Activated CD8-positive, alpha-beta T cell treated with anti-CD3 and anti-CD28 coated beads for 36 hours (primary cell): ENCODE measurements at regions not wholly inside any gene's neighbourhood (a gene's known extent, or its start where the extent isn't known, plus 50 kb on each side); places are given as distances from the start of the nearest gene placed in this dataset.
"Not testable (repeated sequence)": the region's sequence is repeated elsewhere in the genome, so short reads cannot be mapped to it uniquely, and the experiment has no call there.

ENCODE experiments used
- ATAC-seq: fragments of 200-7000 bp; cut with Tn5 transposase; one replicate; pipeline ENCODE4 v1.10.0; 2021; ENCODE audit warnings: mild to moderate bottlenecking, moderate library complexity
- CTCF ChIA-PET: fragments of 350-600 bp; sonication (Branson Sonifier 250); formaldehyde crosslinking; loops from one replicate; lab custom pipeline; 2021; ENCODE audit warnings: antibody characterized with exemption; lab: Charles Lee
- POLR2A ChIA-PET: fragments of 350-600 bp; sonication (Branson Sonifier 250); formaldehyde crosslinking; loops from one replicate; lab custom pipeline; 2021; ENCODE audit warnings: antibody characterized with exemption; lab: Charles Lee
- DNase-seq: peaks from one replicate; pipeline ENCODE4 v3.0.0-alpha.2; 2020
- H3K27ac Mint-ChIP-seq: one replicate; pipeline ENCODE4 v1.8.0; 2021; ENCODE audit warnings: mild to moderate bottlenecking, mixed read lengths
- H3K27me3 Mint-ChIP-seq: one replicate; pipeline ENCODE4 v1.8.0; 2021; ENCODE audit warnings: mixed read lengths
- H3K36me3 Mint-ChIP-seq: one replicate; pipeline ENCODE4 v1.8.0; 2021; ENCODE audit warnings: low read depth, mixed read lengths
- H3K4me1 Mint-ChIP-seq: one replicate; pipeline ENCODE4 v1.8.0; 2021; ENCODE audit warnings: low read depth, mixed read lengths
- H3K4me3 Mint-ChIP-seq: one replicate; pipeline ENCODE4 v1.8.0; 2021; ENCODE audit warnings: mild to moderate bottlenecking, moderate library complexity, mixed read lengths
- H3K9me3 Mint-ChIP-seq: one replicate; pipeline ENCODE4 v1.8.0; 2021; ENCODE audit warnings: mixed read lengths
- CTCF ChIP-seq: fragments of 200-600 bp; IDR thresholded peaks from one replicate; pipeline ENCODE4 v1.8.0; 2022; ENCODE audit warnings: antibody characterized with exemption, mild to moderate bottlenecking
- intact Hi-C: fragments of 100-400 bp; cut with micrococcal nuclease; formaldehyde crosslinking; loops from one replicate; pipeline ENCODE4 v1.10.0; 2022

DNA sequence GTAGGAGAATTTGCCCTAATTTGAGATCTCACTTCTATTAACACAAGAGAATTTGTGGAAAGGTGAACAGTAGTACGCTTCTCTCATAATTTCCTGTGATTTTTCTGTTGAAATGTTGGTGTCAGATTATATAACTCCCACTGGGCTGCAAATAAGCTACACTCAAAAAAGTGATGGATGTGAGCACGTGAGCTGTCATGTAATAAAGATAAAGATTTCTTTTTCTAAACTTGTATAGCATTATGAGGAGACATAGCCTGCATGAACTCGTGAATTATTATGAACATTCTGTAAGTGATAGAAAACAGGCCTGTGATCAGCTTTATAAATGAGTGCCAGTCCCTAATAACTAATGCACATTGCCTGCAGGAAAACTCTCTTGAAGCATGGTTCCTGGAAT lies 356.6 kb upstream of the ACTRT1 start:
- no peak for DNase-seq

DNA sequence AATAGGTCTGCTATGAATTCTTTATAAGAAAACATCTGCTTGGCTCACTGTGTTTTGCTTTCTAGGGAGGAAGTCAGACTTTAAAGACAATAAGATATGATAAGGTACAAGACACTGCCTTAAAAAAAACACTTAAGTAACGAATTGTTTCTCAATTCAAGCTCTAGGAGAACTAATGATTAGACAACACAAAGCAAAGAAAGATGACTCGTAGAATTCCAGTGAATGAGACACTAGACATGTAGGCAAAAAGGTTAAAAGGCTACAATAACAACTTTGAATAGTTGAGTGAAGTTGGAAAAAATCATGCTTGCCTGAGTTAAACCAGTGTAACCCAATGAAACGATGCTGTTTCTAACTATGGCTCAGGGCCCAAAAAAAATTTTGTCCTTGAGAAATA lies 344.4 kb upstream of the ACTRT1 start:
- intact Hi-C loops: no loop called here
- Mint-ChIP-seq H3K36me3 (no peaks in the 10 kb centered on the region), H3K27ac (no peak overlapping the region), H3K4me1 (no peaks in the 10 kb centered on the region), H3K27me3 (no peaks in the 10 kb centered on the region), H3K9me3 (no peaks in the 10 kb centered on the region), H3K4me3 (no peak overlapping the region)
- TF ChIP-seq CTCF: no peak
- ATAC-seq (no peak), DNase-seq (no peak)
- CTCF ChIA-PET: no interaction called here
- POLR2A ChIA-PET: no interaction called here

More for the DNA sequence above, 356.6 kb upstream of the ACTRT1 start:
- H3K9me3 Mint-ChIP-seq: no peaks in the 10 kb centered on the region
- ATAC-seq: no peak
- no peak overlapping the region for H3K4me3 Mint-ChIP-seq
- no peaks in the 10 kb centered on the region for H3K4me1 Mint-ChIP-seq
- POLR2A ChIA-PET: no interaction called here
- TF ChIP-seq CTCF: no peak
- intact Hi-C loops: no loop called here
- CTCF ChIA-PET: no interaction called here
- no peaks in the 10 kb centered on the region for H3K36me3 Mint-ChIP-seq
- H3K27ac Mint-ChIP-seq: no peak overlapping the region
- no peaks in the 10 kb centered on the region for H3K27me3 Mint-ChIP-seq

GRCh38 chrX:128383846-128384245 lies 331.6 kb upstream of the ACTRT1 start:
- DNase-seq, H3K27ac Mint-ChIP-seq, POLR2A ChIA-PET, H3K4me1 Mint-ChIP-seq, intact Hi-C loops, H3K9me3 Mint-ChIP-seq, H3K36me3 Mint-ChIP-seq, H3K27me3 Mint-ChIP-seq, ATAC-seq, H3K4me3 Mint-ChIP-seq, CTCF ChIA-PET: not testable (repeated sequence)

GRCh38 chrX:128365492-128365891 lies 313.3 kb upstream of the ACTRT1 start:
- intact Hi-C loops: no loop called here
- H3K36me3 Mint-ChIP-seq: no peaks in the 10 kb centered on the region
- H3K27me3 Mint-ChIP-seq: no peaks in the 10 kb centered on the region
- H3K9me3 Mint-ChIP-seq: no peaks in the 10 kb centered on the region
- no peak overlapping the region for H3K27ac Mint-ChIP-seq
- POLR2A ChIA-PET: no interaction called here
- TF ChIP-seq CTCF: no peak
- CTCF ChIA-PET: no interaction called here
- ATAC-seq (no peak), DNase-seq (no peak)
- H3K4me3 Mint-ChIP-seq: no peak overlapping the region
- H3K4me1 Mint-ChIP-seq: no peaks in the 10 kb centered on the region

GRCh38 chrX:128335671-128336070 lies 283.5 kb upstream of the ACTRT1 start:
- ChIA-PET CTCF (no interaction called here), POLR2A (no interaction called here)
- Mint-ChIP-seq H3K4me1 (no peaks in the 10 kb centered on the region), H3K4me3 (no peak overlapping the region), H3K9me3 (peaks cover 3% of the 10 kb centered on the region), H3K27ac (no peak overlapping the region), H3K36me3 (no peaks in the 10 kb centered on the region), H3K27me3 (no peaks in the 10 kb centered on the region)
- TF ChIP-seq CTCF: no peak
- ATAC-seq: no peak
- DNase-seq: no peak
- intact Hi-C loops: no loop called here

- Mint-ChIP-seq H3K4me3 (no peak overlapping the region), H3K27ac (no peak overlapping the region), H3K4me1 (no peaks in the 10 kb centered on the region), H3K36me3 (no peaks in the 10 kb centered on the region), H3K9me3 (peaks cover 3% of the 10 kb centered on the region), H3K27me3 (no peaks in the 10 kb centered on the region)
- ChIA-PET POLR2A (no interaction called here), CTCF (no interaction called here)
- DNase-seq: no peak
- intact Hi-C loops: no loop called here
- TF ChIP-seq CTCF: no peak
- ATAC-seq: no peak
Measured at GRCh38 chrX:128334821-128335220, 282.6 kb upstream of the ACTRT1 start.
